GM12873 (cell line): ENCODE measurements at regions not wholly inside any gene's neighbourhood (a gene's known extent, or its start where the extent isn't known, plus 50 kb on each side); places are given as distances from the start of the nearest gene placed in this dataset.

Experiments
- CTCF ChIP-seq: IDR thresholded peaks from 2 replicates; pipeline ENCODE4 v1.5.1; 2012; ENCODE audit warnings: low read depth, mild to moderate bottlenecking, moderate library complexity, low read length, control low read depth; ENCODE audit not compliant: insufficient read depth; ENCODE audit errors: missing control alignments

GRCh38 chr4:181077341-181077740 lies 1165.9 kb upstream of the TENM3 start:
- no peak for TF ChIP-seq CTCF

GRCh38 chr4:181078196-181078595 lies 1165.0 kb upstream of the TENM3 start:
- no peak for TF ChIP-seq CTCF

- no peak for TF ChIP-seq CTCF
Measured at GRCh38 chr4:181083757-181084361, 1159.3 kb upstream of the TENM3 start.

- TF ChIP-seq CTCF = no peak
Measured at GRCh38 chr4:181085557-181085956, 1157.6 kb upstream of the TENM3 start.

GRCh38 chr4:181105487-181105886 lies 1137.7 kb upstream of the TENM3 start:
- no peak for TF ChIP-seq CTCF

GRCh38 chr4:181106398-181106797 lies 1136.8 kb upstream of the TENM3 start:
- TF ChIP-seq CTCF = no peak

- no peak for TF ChIP-seq CTCF
Measured at GRCh38 chr4:181108237-181108636, 1135.0 kb upstream of the TENM3 start.
